ENCODE measurements at regions not wholly inside any gene's neighbourhood (a gene's known extent, or its start where the extent isn't known, plus 50 kb on each side); places are given as distances from the start of the nearest gene placed in this dataset.

DNA sequence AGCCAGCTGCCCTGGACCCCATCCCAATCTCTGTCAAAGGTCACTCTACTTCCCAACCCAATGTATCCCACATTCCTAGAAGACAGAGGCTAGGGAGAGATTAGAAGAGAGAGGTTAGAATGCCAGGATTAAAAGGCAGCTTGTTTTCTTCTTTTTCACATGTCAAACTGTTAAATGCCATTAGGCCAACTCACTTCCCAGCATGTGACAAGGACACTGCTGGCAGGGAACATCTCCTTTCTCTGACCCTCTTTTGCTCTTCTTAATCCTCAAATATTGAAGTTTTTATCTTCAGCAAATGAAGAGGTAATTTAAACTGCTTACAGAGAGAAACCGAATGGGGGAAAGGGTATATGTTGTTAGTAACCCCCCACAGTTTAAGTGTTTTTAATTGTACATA is 89.1 kb downstream of the BBS10 start:
- peak; percentile 40 for DNase-seq (ENCODE audit: low read depth)

DNA sequence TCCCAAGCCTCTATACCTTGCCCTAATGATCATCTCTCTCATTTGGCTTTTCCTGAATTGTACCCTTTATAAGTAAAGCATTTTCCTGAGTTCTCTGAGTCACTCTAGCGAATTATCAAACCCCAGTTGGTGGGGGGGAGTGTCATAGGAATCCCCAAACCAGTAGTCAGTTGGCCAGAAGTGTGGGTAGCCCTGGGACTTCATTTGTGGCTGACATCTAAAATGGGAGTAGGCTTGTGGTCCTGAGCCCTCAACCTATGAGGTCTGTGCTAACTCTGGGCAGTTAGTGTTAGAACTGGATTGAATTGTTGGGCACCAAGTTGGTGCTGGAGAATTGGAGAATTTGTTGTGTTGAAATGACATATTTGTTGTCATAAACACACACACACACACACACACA is 91.3 kb downstream of the BBS10 start:
- no peak for DNase-seq (ENCODE audit: low read depth)

DNA sequence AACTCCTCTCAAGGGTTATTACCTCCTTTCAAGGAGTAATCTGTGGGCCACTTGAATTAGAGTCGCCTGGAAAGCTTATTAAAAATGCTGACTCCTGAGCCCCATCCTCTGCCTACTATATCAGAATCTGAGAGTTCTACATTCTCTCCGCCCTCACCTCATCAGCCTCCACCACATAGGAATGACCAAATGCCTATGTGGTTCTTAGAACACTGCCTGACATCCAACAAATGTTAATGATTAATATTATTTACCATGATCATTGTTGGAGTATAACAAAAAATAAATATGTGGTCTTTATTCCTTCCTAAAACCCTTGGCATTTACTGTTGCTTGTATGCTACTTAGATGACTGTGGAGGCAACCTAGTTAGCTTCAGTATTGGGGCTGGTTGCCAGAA is 91.9 kb downstream of the BBS10 start:
- no peak for DNase-seq (ENCODE audit: low read depth)

DNA sequence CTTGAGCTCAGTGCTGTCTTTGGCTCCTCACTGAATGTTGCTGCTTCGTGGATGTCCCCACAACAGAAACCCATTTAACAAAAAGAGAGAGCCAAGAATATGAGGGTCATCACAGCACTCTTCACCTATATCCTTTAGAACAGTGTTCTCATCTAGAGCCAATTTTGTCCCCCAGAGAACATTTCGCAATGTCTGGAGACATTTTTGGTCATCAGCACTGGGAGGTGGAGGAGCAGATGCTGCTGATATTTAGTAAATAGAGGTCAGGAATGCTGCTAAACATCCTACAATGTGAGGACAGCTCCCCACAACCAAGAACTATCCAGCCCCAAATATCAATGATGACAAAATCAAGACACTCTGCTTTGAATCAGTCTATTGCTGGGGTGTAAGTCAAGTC is 92.5 kb downstream of the BBS10 start:
- DNase-seq (ENCODE audit: low read depth): no peak

DNA sequence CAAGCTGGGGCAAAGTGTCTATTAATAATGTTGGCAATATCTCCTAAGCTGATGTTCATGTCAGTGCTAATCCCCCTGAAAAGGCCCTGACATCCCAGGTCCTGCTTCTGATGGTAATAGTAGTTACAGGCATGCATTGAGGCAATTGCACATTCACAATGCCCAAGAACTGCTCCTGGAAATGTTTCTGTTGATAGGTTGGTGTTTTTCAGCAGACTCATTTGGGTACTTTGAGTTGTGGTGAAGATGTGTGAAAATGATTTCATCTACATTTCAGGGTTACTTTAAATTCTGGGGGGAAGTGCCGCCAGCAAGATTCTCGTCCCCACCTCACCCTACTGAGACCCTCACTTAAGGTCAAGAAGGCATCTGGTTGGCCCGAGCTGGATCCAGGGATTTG is 92.9 kb downstream of the BBS10 start:
- DNase-seq (ENCODE audit: low read depth): no peak

DNA sequence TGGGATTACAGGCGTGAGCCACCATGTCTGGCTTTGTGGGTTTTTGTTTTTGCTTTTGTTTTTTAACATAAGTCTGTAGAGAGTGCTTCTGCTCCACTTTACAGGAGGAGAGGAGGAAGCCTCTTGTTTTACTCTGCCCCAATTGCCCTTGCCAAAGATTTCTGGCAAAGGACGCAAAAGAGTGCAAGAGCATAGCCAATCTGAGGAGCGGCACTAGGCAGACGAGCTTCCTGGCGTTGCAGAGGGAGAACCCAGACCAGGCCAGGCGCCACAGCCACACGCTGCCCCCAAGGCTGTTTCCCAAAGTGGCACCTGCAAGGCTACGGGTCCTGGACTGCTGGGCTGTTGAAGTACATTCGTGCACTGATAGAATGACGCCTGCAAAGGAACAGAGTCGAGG is 96.2 kb downstream of the BBS10 start:
- DNase-seq (ENCODE audit: low read depth): no peak

DNA sequence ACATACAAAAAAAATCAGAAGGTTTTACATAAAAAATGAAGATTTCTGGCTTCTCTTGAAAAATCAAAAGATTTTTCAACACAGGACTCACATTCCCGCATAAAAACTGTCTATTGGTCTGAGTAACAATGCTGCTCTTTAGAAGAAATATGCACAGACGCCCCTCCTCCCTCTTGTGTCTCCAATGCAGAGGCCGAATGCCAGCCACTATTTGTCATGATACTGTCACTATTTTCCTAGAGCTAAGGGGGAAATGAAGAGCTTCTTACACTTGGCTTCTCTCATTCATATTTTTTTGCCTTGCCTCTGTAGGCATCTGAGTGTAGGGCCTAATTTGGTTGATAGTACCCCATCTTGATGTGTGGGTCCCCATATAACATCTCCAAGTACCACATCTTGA is 98.0 kb downstream of the BBS10 start:
- DNase-seq (ENCODE audit: low read depth): peak; percentile 67

DNA sequence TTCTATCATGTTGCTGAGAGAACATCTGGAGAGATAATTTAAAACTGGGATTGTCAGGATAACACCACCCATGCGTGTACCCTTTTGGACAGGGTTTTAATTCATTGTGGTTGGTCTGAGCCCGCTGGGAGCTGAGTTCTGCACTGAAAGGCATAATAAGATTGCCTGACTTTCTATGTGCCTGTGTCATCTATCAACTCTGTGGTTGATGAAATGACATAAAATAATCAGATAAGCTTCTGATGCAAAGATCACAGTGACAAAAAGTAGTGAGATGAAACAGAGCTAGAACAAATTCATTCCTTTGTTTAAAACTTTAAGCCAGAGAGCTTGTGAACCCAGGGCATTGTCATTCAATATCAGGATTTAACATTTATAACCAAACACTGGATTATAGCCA is 98.7 kb downstream of the BBS10 start:
- no peak for DNase-seq (ENCODE audit: low read depth)

DNA sequence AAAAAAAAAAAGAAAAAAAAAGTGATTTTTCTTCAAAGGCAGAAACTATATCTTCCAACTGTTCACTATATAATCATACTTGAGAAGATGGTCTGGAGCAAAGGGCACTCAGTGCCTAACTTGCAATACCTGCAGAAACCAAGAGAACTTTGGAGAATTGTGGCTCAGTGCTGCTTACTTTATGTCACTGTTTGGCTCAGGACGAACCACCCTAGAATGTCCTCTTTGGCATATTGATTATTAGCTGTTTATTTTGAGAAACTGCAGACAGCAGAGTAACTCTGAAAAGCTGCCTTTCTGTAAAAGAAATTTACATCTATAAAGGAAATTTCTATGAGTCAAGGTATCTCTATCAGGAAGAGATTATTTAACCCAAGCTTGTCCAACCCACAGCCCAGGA is 100.2 kb downstream of the BBS10 start:
- no peak for DNase-seq (ENCODE audit: low read depth)

DNA sequence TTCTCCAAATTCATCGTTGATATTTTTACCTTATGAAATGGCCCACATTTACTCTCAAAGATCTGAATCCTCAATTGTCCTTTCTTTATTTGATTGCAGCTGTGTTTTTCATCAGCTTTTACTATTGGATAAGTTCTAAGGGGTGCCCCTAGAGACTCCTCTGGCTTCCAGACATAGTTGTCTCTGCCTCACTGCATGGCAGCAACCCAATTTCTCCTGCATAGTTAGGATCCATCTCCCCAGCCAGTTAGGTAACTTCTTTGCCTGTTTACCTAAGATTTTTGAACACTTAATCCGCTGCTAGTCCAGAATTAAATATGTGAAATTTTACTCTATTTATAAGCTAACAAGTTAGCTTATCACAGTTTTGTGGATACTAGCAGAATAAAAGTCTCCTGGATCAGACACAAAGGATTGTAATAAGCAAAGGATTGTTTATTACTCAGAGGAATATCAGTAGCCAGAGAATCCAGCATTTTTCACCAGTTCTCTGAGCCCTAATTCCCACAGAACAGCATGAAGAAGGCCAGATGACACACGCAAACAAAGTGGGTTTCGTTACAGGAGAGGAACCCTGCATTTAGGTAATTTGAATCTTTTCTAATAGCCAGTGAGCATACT is 101.1 kb downstream of the BBS10 start:
- DNase-seq (ENCODE audit: low read depth): no peak

DNA sequence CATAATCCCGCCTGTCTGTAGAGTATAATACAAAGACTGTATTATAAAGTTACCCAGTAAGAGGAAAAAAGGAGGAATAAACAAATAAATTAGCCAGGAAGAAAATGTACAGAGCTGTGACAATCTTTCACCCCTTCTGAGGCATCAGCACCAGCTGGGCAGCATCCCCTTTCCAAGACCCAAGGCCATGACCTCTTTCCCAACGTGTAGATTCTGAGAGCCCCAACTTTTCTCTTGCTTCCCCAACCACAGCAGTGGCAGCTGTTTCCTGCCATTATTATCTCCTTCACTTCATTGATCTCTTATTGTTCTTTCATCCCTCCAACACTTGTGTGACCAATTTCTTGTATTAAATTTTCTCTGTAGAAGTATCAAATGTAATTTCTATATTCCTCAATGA is 101.6 kb downstream of the BBS10 start:
- no peak for DNase-seq (ENCODE audit: low read depth)

DNA sequence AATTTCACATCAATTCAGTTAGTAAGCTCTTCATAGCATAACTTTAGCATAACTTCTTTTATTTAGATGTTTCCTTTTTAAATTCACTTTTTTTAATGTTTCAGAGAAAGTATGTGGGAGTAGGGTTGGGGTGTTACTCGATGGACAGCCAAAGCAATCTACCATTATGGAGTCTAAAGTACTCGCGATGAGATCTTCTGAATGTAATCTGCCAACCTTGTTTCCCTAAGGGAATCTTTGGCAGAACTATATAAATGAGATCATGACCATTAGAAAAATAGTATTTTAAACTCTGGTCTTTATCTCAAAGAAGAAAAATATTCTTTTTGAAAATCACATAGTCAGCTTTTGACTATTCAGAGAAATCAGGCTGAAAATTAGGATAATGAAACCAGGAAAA is 103.9 kb downstream of the BBS10 start:
- no peak for DNase-seq (ENCODE audit: low read depth)

DNA sequence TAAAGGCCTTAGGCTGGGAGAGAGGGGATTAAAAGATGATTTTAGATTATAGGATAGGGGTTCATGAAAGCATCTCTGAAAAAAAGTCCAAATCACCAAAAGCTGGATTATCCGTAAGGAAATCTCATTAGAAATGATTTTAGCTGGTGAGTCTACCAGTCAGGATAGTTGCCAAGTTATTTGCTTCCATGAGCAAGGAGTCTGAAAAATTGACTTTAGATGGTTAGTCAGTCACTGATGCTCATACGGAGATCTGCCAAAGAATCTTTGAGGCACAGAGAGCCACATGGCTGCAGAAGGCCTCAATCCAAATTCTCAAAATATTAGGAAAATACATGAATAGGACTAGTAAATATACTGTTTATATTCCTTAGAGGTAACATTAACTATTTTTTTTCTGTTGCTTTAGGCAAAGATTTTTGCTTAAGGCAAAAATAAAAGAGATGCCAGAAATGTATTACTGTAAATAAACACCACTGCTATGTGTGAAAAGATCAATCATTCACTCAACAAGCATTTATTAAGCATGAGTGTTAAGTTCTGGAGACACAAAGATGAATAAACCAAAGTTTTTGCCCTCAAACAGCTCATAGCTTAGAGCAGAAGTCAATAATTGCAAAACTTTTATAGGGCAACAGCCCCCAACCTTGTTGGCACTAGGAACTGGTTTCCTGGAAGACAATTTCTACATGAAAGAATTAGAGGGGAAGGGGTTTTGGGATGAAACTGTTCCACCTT is 105.2 kb downstream of the BBS10 start:
- peak; percentile 43 for DNase-seq (ENCODE audit: low read depth)

DNA sequence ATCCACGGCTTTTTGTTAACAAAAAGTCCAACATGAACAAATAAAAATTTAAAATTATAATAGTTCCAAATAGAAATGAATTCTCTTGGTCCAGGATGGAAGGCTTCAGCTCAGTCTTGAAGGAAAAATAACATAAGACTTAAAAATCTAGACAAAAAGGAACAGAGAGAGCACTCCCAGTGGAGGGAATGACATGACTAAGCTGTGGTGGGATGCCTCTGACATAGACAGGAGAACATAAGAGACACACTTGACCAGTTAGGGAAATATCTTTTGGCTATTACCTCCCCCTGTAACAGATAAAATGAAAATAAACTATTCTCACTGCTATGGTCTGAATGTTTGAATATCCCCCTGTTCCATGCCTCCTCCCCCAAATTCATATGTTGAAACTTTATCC is 106.8 kb downstream of the BBS10 start:
- no peak for DNase-seq (ENCODE audit: low read depth)

DNA sequence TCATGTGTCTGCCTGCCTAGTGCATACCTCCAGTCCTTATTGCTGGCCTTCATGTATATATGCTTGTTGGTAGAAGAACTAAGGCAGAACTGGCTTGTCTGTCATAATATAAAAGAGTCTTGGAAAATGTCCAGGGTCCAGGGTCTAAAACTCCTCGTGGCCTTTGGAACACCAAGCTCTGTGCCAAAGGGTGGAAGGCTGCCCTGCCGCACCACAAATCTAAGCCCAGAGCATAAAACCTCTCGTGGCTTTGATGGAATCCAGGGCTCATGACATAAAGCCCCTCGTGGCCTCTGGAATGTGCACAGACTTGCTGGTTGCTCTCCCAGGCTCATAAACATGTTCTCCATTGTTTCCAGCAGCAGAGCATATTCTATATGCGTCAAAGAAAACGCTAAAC is 107.9 kb downstream of the BBS10 start:
- DNase-seq (ENCODE audit: low read depth): no peak

DNA sequence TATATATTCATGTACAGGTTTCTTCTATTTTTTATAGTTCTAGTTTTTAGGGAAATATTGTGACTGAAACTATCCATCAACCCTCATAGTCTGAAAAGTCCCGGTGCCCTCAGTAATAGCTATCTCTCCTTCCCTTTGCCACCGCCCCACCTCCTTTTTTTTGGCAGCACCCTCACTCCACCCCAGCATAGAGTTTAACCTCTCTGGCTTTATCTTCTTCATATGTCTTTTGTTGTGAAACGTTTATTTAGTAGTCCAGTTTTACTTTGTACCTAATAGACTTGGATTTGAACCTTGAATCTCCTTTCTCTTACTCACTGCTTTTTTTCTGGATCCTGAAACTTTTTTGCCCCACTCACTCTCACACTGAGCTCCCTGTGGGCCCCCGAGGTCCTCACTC is 109.5 kb downstream of the BBS10 start:
- no peak for DNase-seq (ENCODE audit: low read depth)

DNA sequence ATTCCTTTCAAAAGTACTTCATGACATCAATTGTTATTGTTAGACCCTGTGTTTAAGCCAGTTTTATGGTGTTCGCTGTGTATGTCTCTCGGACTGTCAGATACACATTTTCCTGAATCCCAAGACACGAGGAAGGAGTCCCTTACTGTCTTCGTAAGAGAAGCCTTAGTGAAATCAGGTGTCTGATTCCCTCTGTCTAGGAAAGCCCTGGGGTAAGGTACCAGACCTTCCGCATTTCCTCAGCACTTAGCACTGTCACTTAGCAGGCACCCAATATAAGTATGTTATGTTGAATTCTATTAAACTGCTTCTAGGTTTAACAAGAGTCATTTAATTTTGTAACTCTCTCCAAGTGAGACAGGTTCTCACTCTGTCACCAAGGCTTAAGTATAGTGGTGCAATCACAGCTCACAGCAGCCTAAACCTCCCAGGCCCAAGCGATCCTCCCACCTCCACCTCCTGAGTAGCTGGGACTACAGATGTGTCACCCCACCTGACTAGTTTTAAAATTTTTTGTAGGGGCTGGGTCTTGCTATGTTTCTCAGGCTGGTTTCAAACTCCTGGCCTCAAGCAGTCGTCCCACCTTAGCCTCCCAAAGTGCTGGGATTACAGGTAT is 111.0 kb downstream of the BBS10 start:
- no peak for DNase-seq (ENCODE audit: low read depth)

DNA sequence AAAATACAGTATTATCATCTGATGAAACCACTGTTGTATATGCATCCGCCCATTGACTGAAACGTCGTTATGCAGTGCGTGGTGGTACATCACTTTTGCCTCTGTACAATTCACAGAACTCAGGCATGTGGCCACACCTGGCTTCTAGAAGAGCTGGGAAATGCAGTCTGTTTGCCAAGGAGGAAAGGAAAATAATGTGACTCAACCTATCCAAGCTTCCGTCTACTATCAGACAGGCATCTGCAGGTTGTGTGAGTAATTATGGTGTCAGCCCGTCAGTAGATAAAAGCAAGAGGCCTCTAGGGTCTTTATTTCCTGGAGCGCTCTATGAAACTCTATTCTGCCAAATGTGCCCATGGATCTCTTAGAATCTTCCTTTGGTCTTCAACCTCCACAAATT is 111.6 kb downstream of the BBS10 start:
- peak; percentile 83 for DNase-seq (ENCODE audit: low read depth)

DNA sequence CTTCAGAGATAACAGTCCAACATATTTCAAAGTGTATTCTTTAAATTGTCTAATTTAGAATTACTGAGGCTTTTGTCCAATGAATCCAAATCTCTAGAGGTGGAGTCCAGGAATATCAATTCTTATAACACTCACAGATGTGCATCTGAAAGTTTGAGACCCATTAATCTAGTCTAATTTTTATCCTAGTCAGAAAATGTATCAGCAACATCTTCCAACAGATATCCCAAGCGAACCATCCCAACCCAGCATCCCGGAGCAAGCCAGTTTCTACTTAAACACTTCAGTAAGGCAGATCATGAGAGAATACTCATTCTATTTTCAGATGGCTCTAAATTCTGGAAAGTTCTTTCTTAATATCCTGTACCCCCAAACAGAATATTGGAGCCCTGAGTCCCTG is 113.5 kb downstream of the BBS10 start:
- no peak for DNase-seq (ENCODE audit: low read depth)

DNA sequence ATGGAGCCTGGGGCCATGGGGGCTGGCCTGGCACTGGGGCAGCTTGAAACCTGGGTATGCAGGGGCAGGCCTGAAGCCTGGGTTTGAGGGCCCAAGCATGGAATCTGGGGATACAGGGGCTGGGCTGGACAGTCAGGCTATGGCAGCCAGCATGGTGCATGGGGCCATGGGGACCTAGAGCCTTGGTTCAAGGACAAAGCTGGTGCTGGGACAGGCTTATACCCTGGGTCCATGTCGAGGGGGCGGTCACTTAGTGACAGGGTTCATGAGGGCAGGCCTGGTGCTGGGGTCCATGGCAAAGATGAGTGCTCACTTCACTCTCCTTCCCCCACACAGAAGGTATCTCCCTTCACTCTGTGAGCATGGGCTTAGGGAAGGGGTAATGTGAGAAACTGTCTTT is 116.2 kb downstream of the BBS10 start:
- no peak for DNase-seq (ENCODE audit: low read depth)

DNA sequence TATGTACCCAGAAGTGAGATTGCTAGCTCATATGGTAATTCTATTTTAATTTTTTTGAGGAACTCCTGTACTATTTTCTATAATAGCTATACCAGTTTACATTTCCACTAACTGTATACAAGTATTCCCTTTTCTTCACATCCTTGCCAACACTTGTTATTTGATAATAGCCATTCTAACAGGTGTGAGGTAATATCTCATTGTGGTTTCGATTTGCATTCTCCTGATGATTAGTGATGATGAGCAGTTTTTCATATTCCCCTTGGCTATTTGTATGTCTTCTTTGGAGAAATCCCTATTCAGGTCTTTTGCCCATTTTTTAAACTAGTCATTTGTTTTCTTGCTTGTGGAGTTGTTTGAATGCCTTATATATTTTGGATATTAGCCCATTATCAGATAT is 121.3 kb downstream of the BBS10 start:
- no peak for DNase-seq (ENCODE audit: low read depth)

DNA sequence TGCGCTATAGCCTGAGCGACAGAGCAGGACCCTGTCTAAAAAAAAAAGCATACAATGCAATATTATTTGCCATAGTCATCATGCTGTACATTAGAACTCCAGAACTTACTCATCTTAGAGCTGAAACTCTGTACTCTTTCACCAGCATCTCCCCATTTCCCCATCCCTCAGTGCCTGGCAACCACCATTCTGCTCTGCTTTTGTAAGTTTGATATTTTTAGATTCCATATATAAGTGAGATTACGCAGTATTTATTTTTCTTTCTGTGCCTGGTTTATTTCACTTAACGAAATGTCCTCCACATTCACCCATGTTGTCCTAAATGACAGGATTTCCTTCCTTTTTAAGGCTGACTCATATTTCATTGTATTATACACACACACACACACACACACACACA is 121.8 kb downstream of the BBS10 start:
- DNase-seq (ENCODE audit: low read depth): no peak

DNA sequence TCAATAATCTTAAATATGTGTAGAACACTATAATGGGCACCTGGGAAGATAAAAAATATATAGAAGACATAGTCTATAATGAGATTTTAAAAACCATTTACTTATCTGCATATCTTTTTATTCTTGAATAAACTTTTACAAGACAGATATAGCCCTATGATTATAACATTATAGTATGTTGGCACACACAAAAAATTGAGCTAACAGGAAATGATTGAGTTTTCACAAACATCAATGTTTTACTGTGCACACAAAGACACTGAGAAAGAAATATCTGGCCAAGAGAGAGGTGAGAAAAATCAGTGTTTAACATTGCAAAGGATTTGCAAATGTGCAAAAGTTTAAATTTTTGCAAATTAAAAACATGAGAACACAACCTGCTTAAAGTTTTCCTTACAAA is 124.3 kb downstream of the BBS10 start:
- DNase-seq (ENCODE audit: low read depth): no peak

DNA sequence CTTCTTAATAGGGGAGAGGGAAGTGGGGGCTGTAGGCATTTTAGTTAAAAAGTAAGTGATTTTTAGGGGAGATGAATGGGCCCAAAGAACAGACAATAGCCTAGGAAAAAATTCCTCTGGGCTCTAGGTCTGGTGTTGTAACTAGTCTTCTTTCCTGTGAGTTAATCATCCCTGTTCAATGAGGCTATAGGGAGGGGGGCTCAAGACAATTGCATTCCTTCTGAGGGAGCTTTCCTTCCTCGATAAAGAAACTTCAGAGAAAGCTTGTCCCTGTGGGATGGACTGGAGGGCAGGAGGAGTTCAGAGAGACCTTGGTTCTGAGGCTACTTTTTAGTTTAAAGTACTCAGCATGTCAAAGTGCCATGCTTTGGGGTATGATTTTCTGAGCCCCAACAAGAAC is 127.2 kb downstream of the BBS10 start:
- DNase-seq (ENCODE audit: low read depth): no peak
